HepG2 (cell line): ENCODE measurements at regions not wholly inside any gene's neighbourhood (a gene's known extent, or its start where the extent isn't known, plus 50 kb on each side); places are given as distances from the start of the nearest gene placed in this dataset.

ENCODE experiments used
- ATF5 ChIP-seq: sonication (generic); formaldehyde crosslinking; IDR thresholded peaks from 2 replicates; pipeline ENCODE4 v1.4.0; 2020; ENCODE audit warnings: mild to moderate bottlenecking, low read depth, missing genetic modification reagents
- FOXP4 ChIP-seq: sonication (generic); formaldehyde crosslinking; IDR thresholded peaks from 2 replicates; pipeline ENCODE4 v1.4.0; 2020; ENCODE audit warnings: missing genetic modification reagents
- HDAC1 ChIP-seq: sonication (generic); formaldehyde crosslinking; IDR thresholded peaks from 2 replicates; pipeline ENCODE4 v1.5.1; 2020; ENCODE audit warnings: mild to moderate bottlenecking, missing genetic modification reagents
- KAT2B ChIP-seq: fragments of 150-350 bp; IDR thresholded peaks from 2 replicates; pipeline ENCODE4 v1.6.1; 2014; ENCODE audit warnings: low read depth, low read length, borderline replicate concordance
- TP53 ChIP-seq: sonication (generic); formaldehyde crosslinking; conservative IDR thresholded peaks from 2 replicates; pipeline ENCODE4 v1.4.0; 2020; ENCODE audit warnings: missing genetic modification reagents
- ZBTB38 ChIP-seq: sonication (generic); formaldehyde crosslinking; IDR thresholded peaks from 2 replicates; pipeline ENCODE4 v1.5.1; 2020; ENCODE audit warnings: mild to moderate bottlenecking, missing genetic modification reagents
- ZBTB44 ChIP-seq: sonication (generic); formaldehyde crosslinking; IDR thresholded peaks from 2 replicates; pipeline ENCODE4 v1.4.0; 2020; ENCODE audit warnings: missing genetic modification reagents
- ZNF280D ChIP-seq: sonication (generic); formaldehyde crosslinking; IDR thresholded peaks from 2 replicates; pipeline ENCODE4 v1.5.1; 2020; ENCODE audit warnings: mild to moderate bottlenecking, missing genetic modification reagents

GRCh38 chr21:24881506-24881905 is 725.8 kb downstream of the MRPL39 start:
- TF ChIP-seq ATF5 (CRISPR knock-in tag) (no peak), HDAC1 (CRISPR knock-in tag) (no peak), ZBTB38 (CRISPR knock-in tag) (no peak), KAT2B (no peak), FOXP4 (CRISPR knock-in tag) (no peak), TP53 (no peak), ZBTB44 (CRISPR knock-in tag) (no peak), ZNF280D (CRISPR knock-in tag) (no peak)
